ENCODE measurements at regions not wholly inside any gene's neighbourhood (a gene's known extent, or its start where the extent isn't known, plus 50 kb on each side); places are given as distances from the start of the nearest gene placed in this dataset.
"Not testable (repeated sequence)": the region's sequence is repeated elsewhere in the genome, so short reads cannot be mapped to it uniquely, and the experiment has no call there.

GRCh38 chr2:240384711-240385450 lies 50.6 kb upstream of the GPC1 start:
- H2AFZ ChIP-seq (ENCODE audit: low read depth), result no peak overlapping the region
- no peaks in the 10 kb centered on the region for H3K79me2 ChIP-seq (ENCODE audit: insufficient read depth)
- H3F3A ChIP-seq (replicated peaks; ENCODE audit: insufficient read depth), result no peaks in the 10 kb centered on the region
- no peaks in the 10 kb centered on the region for H3K9me3 ChIP-seq
- no peak overlapping the region for H3K9ac ChIP-seq
- no peak overlapping the region for H3K4me3 ChIP-seq (ENCODE audit: low read depth in 2 of 2, low read length in 1 of 2)
- H3K36me3 ChIP-seq (replicated peaks in 1 of 2; ENCODE audit: control insufficient read depth in 1 of 2, insufficient read depth in 2 of 2, low read length in 1 of 2), result no peaks in the 10 kb centered on the region
- ChIA-PET CTCF (no interaction called here), POLR2A (no interaction called here)
- DNase-seq, result no peak
- TF ChIP-seq USF2 (IDR thresholded peaks at IDR 0.05; ENCODE audit: borderline replicate concordance, low read depth, low read length) (no peak), SMC3 (IDR thresholded peaks at IDR 0.05; ENCODE audit: low read depth, low read length) (no peak), SIN3A (IDR thresholded peaks at IDR 0.05; ENCODE audit: borderline replicate concordance, low read depth, low read length) (no peak), RFX5 (IDR thresholded peaks at IDR 0.05; ENCODE audit: low read length) (no peak), TCF12 (IDR thresholded peaks at IDR 0.05) (no peak), FOXM1 (IDR thresholded peaks at IDR 0.05; ENCODE audit: low read depth) (no peak), MEF2A (IDR thresholded peaks at IDR 0.05; ENCODE audit: borderline replicate concordance, low read depth) (no peak), JUND (IDR thresholded peaks at IDR 0.05) (no peak), CHD2 (IDR thresholded peaks at IDR 0.05; ENCODE audit: low read length, partially characterized antibody) (no peak), ELF1 (IDR thresholded peaks at IDR 0.05) (no peak), RCOR1 (IDR thresholded peaks at IDR 0.05; ENCODE audit: low read length) (no peak), REST (IDR thresholded peaks at IDR 0.05; ENCODE audit: low read depth, low read length) (no peak), POLR2AphosphoS5 (IDR thresholded peaks at IDR 0.05; ENCODE audit: low read depth, low read length) (no peak), FOSL2 (IDR thresholded peaks at IDR 0.05; ENCODE audit: borderline replicate concordance, low read depth) (no peak), TEAD4 (IDR thresholded peaks at IDR 0.05; ENCODE audit: borderline replicate concordance, insufficient read depth) (no peak), CTCF (IDR thresholded peaks at IDR 0.05) (no peak), EZH2phosphoT487 (IDR thresholded peaks at IDR 0.05; ENCODE audit: borderline replicate concordance, low read depth) (no peak)
- 0 out of 4 replicates have a peak, but pooled peaks cover 0 to 6% of the 10 kb centered on the region in 2 experiments for H3K4me1 ChIP-seq (ENCODE audit: control insufficient read depth in 1 of 2, insufficient read depth in 2 of 2, low read depth in 1 of 2, low read length in 1 of 2)
- no peaks in the 10 kb centered on the region for H3K9me2 ChIP-seq
- 72% methylated on average over 11 of the region's 15 CpGs for WGBS (ENCODE audit: low lambda C conversion rate)
- H3K27ac ChIP-seq (ENCODE audit: low read depth in 2 of 2, low read length in 1 of 2), result no peak overlapping the region
- H4K20me1 ChIP-seq (ENCODE audit: insufficient read depth), result no peaks in the 10 kb centered on the region
- no peak overlapping the region for H3K4me2 ChIP-seq
- H3K27me3 ChIP-seq (ENCODE audit: insufficient read depth), result no peaks in the 10 kb centered on the region

GRCh38 chr2:240385451-240386161 lies 49.9 kb upstream of the GPC1 start:
- DNase-seq, POLR2A ChIA-PET, CTCF ChIA-PET: not testable (repeated sequence)

More at GRCh38 chr2:240385451-240386161, 49.9 kb upstream of the GPC1 start:
- H3K9me2 ChIP-seq; H3K27ac ChIP-seq (ENCODE audit: low read depth in 2 of 2, low read length in 1 of 2); H3K9me3 ChIP-seq; H2AFZ ChIP-seq (ENCODE audit: low read depth); H4K20me1 ChIP-seq (ENCODE audit: insufficient read depth); H3K9ac ChIP-seq; H3F3A ChIP-seq (replicated peaks; ENCODE audit: insufficient read depth); H3K4me2 ChIP-seq; H3K36me3 ChIP-seq (replicated peaks in 1 of 2; ENCODE audit: control insufficient read depth in 1 of 2, insufficient read depth in 2 of 2, low read length in 1 of 2); H3K27me3 ChIP-seq (ENCODE audit: insufficient read depth); H3K4me1 ChIP-seq (ENCODE audit: control insufficient read depth in 1 of 2, insufficient read depth in 2 of 2, low read depth in 1 of 2, low read length in 1 of 2); H3K4me3 ChIP-seq (ENCODE audit: low read depth in 2 of 2, low read length in 1 of 2); H3K79me2 ChIP-seq (ENCODE audit: insufficient read depth): not testable (repeated sequence)
- WGBS (ENCODE audit: low lambda C conversion rate), result 60% methylated on average over 1 of the region's 3 CpGs

All from SK-N-SH (cell line).